Esophagus muscularis mucosa (tissue), 4 donors: ENCODE measurements at regions not wholly inside any gene's neighbourhood (a gene's known extent, or its start where the extent isn't known, plus 50 kb on each side); places are given as distances from the start of the nearest gene placed in this dataset.

Experiments
- DNase-seq: peaks from one replicate; pipeline ENCODE4 v3.0.0-alpha.2; 2017; ENCODE audit errors: extremely low spot score
- H3K27ac ChIP-seq, 4 donors: fragments of 200-600 bp; sonication (generic); replicated peaks in 1 of 4; 1 replicate in 3 of 4; 2 replicates in 1 of 4; pipeline ENCODE4 v1.5.1; 2016 to 2019; ENCODE audit warnings: mild to moderate bottlenecking in 1 of 4
- H3K27me3 ChIP-seq, 4 donors: fragments of 200-600 bp; sonication (generic); one replicate each; pipeline versions ENCODE4 v1.5.1 to v1.6.0; 2016 to 2019
- H3K36me3 ChIP-seq, 4 donors: fragments of 200-600 bp; sonication (generic); one replicate each; pipeline ENCODE4 v1.5.1; 2016 to 2019
- H3K4me1 ChIP-seq, 4 donors: fragments of 200-600 bp; sonication (generic); one replicate each; pipeline ENCODE4 v1.5.1; 2016 to 2019
- H3K4me3 ChIP-seq, 4 donors: fragments of 200-600 bp; sonication (generic); 1 replicate in 2 of 4; 2 replicates in 2 of 4; pipeline ENCODE4 v1.5.1; 2016 to 2019; ENCODE audit warnings: mild to moderate bottlenecking in 4 of 4, moderate library complexity in 1 of 4
- H3K9me3 ChIP-seq, 4 donors: fragments of 200-600 bp; sonication (generic); 1 replicate in 3 of 4; 2 replicates in 1 of 4; pipeline ENCODE4 v1.5.1; 2016 to 2019
- EP300 ChIP-seq: sonication (generic); formaldehyde crosslinking; IDR thresholded peaks from one replicate; pipeline ENCODE4 v1.6.1; 2017; ENCODE audit warnings: antibody characterized with exemption
- POLR2A ChIP-seq: fragments of 450-650 bp; IDR thresholded peaks from one replicate; pipeline ENCODE4 v1.6.1; 2017; ENCODE audit warnings: antibody characterized with exemption, moderate library complexity, mild to moderate bottlenecking, low read depth
- POLR2AphosphoS5 ChIP-seq, 2 donors: sonication (generic); formaldehyde crosslinking; IDR thresholded peaks; one replicate each; pipeline ENCODE4 v1.6.1; 2017; ENCODE audit warnings: antibody characterized with exemption in 2 of 2
- WGBS: methylation state at CpG from one replicate; pipeline ENCODE4 v1.1.5; 2018; 5-methylcytosine and 5-hydroxymethylcytosine counted together
- intact Hi-C: fragments of 100-400 bp; cut with DNase I; formaldehyde crosslinking; loops from one replicate; pipeline ENCODE4 v1.15.1; 2023
- TF ChIP-seq, protein P1 (sequence below), 3 experiments: fragments of 200-600 bp in 2 of 3; fragments of 450-650 bp in 1 of 3; sonication (generic) in 2 of 3; IDR thresholded peaks; one replicate each; pipeline ENCODE4 v1.5.1; 2017 to 2019; ENCODE audit warnings: antibody characterized with exemption in 3 of 3, mild to moderate bottlenecking in 2 of 3, moderate library complexity in 1 of 3

DNA sequence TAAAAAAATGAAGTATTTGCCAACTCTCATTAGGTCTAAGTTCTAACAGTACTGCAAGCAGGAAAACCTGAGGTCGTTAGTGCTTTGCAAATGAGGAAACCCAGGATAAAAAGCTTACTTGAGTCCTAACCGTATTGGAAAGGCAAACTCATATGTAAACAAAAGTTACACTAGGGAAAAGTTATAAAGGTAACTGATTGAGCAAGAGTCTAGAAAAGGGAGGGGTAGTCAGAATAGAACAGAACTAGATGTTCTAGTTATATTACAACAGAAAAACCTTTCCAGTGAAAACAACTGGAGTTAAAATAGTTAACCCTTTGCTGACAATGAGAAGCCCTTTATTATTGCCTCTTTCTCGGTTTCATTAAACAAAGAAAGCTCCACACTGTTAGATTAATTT, 66.4 kb upstream of the MAOA start:
- intact Hi-C loops, result loop anchor here (5.0 kb wide), 1 partner anchor 68 kb away; the partner anchor contains the start of gene MAOA
- no peaks in the 10 kb centered on the region for H3K36me3 ChIP-seq
- no peaks in the 10 kb centered on the region for H3K27me3 ChIP-seq
- H3K4me3 ChIP-seq, result no peak overlapping the region
- 28% methylated on average over 3 of the region's 3 CpGs for WGBS
- H3K9me3 ChIP-seq, result no peaks in the 10 kb centered on the region
- TF ChIP-seq POLR2A, result no peak
- TF ChIP-seq POLR2AphosphoS5 (IDR thresholded peaks at IDR 0.05), result peak in 1 of 2 donors; percentile 65
- no peak for DNase-seq
- H3K27ac ChIP-seq, result peak overlapping the region; percentile 69 to 82 (median 78)
- H3K4me1 ChIP-seq, result peaks cover 4 to 45% (median 18%) of the 10 kb centered on the region in 4 donors

DNA sequence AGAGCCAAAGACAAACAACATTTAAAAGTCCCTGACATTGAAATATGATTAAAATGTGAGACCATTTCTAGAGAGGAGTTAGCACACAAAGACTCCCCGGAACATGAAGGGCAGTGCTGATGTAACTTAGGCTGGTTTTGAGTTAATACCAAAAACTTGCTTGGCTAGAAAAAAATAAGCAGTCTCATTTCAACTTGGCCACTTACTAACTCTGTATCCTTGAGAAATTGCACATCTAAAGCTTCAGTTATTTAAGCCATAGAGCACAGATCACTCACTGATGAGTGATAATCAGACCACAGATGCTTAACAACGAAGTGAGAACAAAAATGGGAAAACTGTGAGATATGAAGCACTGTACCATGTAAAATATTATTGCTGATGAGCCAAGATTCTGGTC, 65.9 kb upstream of the MAOA start:
- intact Hi-C loops, result no loop called here
- peak overlapping the region; percentile 69 to 82 (median 78) for H3K27ac ChIP-seq
- no peaks in the 10 kb centered on the region for H3K9me3 ChIP-seq
- TF ChIP-seq EP300, result no peak
- TF ChIP-seq, protein P1, sequence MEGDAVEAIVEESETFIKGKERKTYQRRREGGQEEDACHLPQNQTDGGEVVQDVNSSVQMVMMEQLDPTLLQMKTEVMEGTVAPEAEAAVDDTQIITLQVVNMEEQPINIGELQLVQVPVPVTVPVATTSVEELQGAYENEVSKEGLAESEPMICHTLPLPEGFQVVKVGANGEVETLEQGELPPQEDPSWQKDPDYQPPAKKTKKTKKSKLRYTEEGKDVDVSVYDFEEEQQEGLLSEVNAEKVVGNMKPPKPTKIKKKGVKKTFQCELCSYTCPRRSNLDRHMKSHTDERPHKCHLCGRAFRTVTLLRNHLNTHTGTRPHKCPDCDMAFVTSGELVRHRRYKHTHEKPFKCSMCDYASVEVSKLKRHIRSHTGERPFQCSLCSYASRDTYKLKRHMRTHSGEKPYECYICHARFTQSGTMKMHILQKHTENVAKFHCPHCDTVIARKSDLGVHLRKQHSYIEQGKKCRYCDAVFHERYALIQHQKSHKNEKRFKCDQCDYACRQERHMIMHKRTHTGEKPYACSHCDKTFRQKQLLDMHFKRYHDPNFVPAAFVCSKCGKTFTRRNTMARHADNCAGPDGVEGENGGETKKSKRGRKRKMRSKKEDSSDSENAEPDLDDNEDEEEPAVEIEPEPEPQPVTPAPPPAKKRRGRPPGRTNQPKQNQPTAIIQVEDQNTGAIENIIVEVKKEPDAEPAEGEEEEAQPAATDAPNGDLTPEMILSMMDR (IDR thresholded peaks at IDR 0.05), result no peak
- 46% methylated on average over 2 of the region's 2 CpGs for WGBS
- no peaks in the 10 kb centered on the region for H3K36me3 ChIP-seq
- no peak for DNase-seq
- H3K4me3 ChIP-seq, result no peak overlapping the region
- H3K4me1 ChIP-seq, result peaks cover 4 to 45% (median 18%) of the 10 kb centered on the region in 4 donors
- no peaks in the 10 kb centered on the region for H3K27me3 ChIP-seq

DNA sequence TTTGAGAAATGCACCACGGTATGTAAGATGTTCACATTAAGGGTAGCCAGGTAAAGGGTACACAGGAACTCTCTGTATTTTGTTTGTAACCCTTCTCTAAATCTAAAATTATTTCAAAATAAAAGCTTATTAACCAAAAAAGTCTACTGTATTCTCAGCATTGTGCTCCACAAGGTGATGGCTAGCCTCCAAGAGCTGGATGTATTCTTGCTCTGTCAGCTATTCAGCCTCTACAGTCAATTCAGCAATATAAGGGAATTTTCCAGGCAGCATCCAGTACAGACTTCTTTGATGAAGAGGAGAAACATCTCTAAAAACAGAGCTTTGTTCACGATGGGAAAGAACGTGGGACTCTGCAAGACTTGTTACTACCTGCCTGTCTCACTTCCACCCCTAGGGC, 63.5 kb upstream of the MAOA start:
- TF ChIP-seq EP300, result no peak
- no peak for TF ChIP-seq POLR2A
- TF ChIP-seq POLR2AphosphoS5 (IDR thresholded peaks at IDR 0.05), result no peak
- TF ChIP-seq, protein P1 (IDR thresholded peaks at IDR 0.05), result no peak
- Histone ChIP-seq H3K36me3 (no peaks in the 10 kb centered on the region), H3K27me3 (no peaks in the 10 kb centered on the region), H3K4me1 (peaks cover 4 to 35% (median 16%) of the 10 kb centered on the region in 4 donors), H3K4me3 (no peak overlapping the region), H3K27ac (peak overlapping the region in 3 of 4 donors; percentile 38 to 67 (median 59)), H3K9me3 (no peaks in the 10 kb centered on the region)
- intact Hi-C loops, result no loop called here
- no peak for DNase-seq
- 55% methylated on average over 3 of the region's 3 CpGs for WGBS

DNA sequence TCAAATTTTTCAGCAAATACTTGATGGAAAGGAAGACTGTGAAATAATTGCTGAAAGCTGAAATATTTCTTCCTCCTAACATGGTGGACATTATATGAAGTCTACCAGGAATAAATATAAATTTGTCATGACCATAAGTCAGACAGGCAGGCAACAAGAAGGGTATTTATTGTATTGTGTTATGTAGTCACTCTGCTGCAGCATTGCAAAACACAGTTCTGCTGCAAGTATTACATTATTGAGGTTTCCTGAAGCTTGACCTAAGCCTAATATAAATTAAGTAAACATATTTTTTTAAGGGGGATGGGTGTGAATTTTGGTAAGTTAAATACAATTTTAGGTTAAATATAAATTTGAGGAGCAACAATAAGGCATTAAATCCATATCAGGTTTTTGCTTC, 60.2 kb upstream of the MAOA start:
- Histone ChIP-seq H3K36me3 (no peaks in the 10 kb centered on the region), H3K27me3 (no peaks in the 10 kb centered on the region), H3K27ac (no peak overlapping the region), H3K4me1 (peaks cover 1 to 21% (median 8%) of the 10 kb centered on the region in 4 donors), H3K9me3 (no peaks in the 10 kb centered on the region), H3K4me3 (no peak overlapping the region)
- TF ChIP-seq, protein P1 (IDR thresholded peaks at IDR 0.05), result no peak
- no peak for TF ChIP-seq POLR2AphosphoS5 (IDR thresholded peaks at IDR 0.05)
- TF ChIP-seq POLR2A, result no peak
- TF ChIP-seq EP300, result no peak
- intact Hi-C loops, result no loop called here
- DNase-seq, result no peak

DNA sequence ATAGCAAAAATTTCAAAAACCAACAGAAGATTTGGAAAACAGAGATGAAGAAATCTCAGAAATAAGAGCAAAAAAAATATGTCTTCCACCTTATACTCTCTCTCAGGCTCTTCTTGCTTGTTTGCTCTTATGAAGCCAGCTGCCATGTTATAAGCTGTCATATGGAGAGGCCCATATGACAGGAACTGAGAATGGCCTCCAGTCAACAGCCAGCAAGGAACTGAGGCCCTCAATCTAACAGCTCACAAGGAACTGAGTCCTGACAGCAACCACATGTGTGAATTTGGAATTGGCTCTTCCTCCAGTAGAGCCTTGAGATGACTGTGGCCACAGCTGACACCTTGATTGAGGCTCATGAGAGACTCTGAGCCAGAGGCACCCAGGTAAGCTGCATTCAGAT, 51.3 kb upstream of the MAOA start:
- no peaks in the 10 kb centered on the region for H3K27me3 ChIP-seq
- no peaks in the 10 kb centered on the region for H3K9me3 ChIP-seq
- H3K27ac ChIP-seq, result no peak overlapping the region
- H3K4me3 ChIP-seq, result no peak overlapping the region
- no peak for DNase-seq
- no peaks in the 10 kb centered on the region for H3K4me1 ChIP-seq
- H3K36me3 ChIP-seq, result no peaks in the 10 kb centered on the region
- TF ChIP-seq POLR2AphosphoS5 (IDR thresholded peaks at IDR 0.05) (no peak), EP300 (no peak)
- TF ChIP-seq, protein P1 (IDR thresholded peaks at IDR 0.05), result no peak
- intact Hi-C loops, result no loop called here
